GM18498 (cell line): ENCODE measurements at regions not wholly inside any gene's neighbourhood (a gene's known extent, or its start where the extent isn't known, plus 50 kb on each side); places are given as distances from the start of the nearest gene placed in this dataset.
A peak's percentile ranks its signal among the peaks of the same experiment; 100 is the strongest.

Experiments
- ATAC-seq: cut with Tn5 transposase; IDR thresholded peaks from one replicate; pipeline ENCODE4 v1.9.1; 2021; ENCODE audit warnings: mild to moderate bottlenecking, moderate library complexity; ENCODE audit not compliant: unreplicated experiment

DNA sequence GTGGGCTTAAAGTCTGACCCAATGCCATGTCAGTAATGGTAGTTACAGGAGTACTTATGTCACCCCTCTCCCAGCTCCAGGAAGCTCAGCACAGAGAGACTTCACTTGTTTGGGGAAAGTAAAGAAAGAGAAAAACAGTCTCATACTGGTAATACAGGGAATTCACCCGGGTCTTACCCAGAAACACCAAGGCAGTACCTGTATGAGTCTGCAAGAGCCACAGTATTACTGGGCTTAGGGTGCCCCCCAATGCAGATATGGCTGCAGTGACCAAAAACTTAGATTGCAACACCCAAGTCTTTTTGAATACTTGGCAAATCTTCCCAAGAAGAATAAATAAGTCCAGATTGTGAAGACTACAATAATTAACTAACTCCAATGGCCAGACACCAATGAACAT lies 622.1 kb downstream of the IGSF11 start:
- peak; percentile 69 for ATAC-seq

DNA sequence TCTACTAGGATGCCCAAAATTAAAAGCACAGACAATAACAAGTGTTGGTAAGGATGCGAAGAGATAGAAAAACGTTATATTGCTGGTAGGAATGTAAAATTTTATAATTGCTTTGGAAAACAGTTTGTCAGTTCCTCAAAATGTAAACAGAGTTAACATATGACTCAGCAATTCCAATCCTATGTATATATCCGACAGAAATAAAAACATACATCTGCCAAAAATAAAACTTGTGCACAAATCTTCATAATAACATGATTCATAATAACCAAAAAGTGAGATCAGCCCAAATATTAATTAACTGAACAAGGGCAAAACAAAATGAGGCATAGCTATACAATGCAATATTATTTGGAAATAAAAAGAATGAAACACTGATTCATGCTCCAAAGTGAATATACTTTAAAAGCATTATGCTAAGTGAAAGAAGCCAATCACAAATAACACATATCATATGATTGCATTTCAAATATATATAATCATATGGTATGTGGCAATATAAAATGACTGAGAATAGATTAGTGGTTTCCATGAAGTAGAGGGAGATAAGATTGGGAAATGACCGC lies 609.3 kb downstream of the IGSF11 start:
- no peak for ATAC-seq

GRCh38 chr3:118433825-118434224 lies 600.8 kb downstream of the IGSF11 start:
- ATAC-seq, result no peak

GRCh38 chr3:118435851-118436350 lies 598.7 kb downstream of the IGSF11 start:
- no peak for ATAC-seq

- no peak for ATAC-seq
Measured at GRCh38 chr3:118436697-118437262, 597.9 kb downstream of the IGSF11 start.

DNA sequence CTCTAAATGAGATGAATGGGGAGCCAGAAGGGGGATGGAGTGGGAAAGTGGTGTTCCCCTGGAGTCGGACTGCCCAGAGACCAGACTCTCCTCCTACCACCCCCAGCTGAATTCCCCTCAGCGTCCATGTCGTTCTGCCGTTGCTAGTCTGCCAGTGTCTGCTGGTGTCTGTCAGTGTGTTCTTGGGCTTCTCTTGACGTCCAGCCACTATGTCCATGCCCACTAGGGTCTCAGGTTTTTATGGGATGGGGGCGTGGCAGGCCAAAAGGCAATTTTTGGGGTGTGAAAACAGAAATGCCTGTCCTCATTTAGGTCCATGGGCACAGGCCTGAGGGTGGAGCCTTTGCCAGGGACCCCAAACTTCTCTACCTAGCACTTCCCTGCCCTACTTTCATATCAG lies 589.6 kb downstream of the IGSF11 start:
- no peak for ATAC-seq

DNA sequence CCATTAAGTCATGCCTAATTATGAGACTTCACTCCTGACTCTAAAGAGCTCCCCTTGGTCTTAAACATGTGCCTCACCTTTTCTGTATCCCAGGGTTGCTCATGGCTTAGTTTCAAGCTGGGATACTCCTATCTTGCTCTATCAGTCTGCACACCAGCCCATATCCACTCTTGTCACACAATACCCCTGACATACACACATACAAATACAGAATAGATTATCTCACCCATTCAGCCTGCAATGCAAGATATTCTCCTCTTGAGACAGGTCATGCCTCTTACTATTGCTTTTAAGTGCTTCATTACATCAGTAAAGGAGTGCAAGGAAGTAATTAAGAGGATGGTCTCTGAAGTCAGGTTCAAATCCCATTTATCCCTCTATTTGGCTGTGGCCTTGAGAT lies 587.3 kb downstream of the IGSF11 start:
- no peak for ATAC-seq

DNA sequence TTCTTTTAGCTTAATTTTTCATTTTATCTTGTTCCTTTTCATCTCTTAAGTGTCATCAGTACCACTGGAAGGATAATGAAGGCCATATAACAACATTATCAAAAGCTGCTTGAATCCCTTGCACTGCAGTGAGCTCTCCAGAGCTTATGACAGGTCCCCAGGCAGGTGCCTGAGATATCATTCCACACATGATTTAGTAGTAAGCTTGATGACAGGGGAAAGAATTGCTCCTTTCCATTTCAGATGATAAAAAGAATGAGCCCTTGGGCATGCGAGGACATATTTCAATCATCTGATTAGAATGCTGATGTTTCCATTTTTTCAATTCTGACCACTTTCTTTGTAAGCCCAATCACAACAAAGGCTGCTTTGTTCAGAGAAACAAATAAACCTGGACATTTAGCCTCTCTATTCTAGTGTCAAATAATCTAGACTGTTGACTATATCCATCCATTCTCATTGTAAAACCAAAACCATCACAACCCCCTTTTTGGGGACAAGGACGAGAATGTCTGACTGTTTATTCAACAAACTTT lies 567.8 kb downstream of the IGSF11 start:
- ATAC-seq, result no peak

GRCh38 chr3:118468801-118469200 lies 565.8 kb downstream of the IGSF11 start:
- ATAC-seq, result no peak

DNA sequence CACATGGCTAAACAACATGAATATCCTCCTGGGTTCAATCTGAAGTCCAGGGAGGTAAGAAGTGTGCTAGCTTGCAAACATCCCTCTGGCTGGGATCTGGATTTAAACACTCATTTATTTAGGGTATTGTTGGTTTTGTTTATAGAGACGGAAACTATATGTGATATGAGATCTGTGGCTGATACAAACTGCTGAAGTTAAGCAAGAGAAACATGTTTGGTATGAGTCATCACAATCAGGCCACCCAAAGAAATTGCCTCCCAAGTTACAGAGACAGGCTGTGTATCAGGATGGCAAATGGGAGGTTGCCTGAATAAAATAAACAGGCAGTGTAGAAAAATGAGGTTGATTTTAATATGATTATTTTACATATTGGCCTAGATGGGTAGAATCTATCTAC lies 562.1 kb downstream of the IGSF11 start:
- ATAC-seq, result no peak

- no peak for ATAC-seq
Measured at GRCh38 chr3:118473343-118473742, 561.3 kb downstream of the IGSF11 start.

DNA sequence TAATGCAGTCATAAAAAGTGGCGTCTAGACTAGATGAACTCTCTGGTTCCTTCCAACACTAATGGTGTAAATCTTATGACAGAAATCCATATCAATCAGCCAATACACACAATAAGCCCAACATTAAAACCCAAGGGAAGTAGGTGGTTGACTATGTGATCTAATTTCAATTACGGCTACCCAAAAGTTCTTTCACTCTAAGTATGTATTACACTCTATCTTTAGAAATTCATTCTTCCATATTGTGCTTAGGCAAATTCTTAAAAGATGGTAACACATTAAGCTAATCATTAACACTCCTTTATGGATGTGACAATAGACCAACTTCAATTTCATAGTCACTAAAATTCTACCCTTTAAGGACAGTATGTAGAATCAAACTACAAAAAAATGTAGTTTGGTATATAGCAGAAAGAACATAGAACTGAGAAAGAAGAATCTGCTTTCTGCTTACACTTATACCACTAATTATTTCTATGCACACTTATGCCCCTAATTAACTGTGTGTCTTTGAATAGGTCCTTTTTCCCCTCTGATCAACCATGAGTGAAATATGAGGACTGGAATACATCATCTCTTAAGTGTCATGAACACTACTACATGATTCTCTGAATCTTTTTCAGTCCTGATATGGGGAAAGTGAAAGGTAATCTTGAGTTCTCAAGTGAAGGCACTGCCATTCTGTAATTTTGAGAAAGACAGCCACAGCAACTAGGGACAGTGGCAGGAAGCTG lies 557.6 kb downstream of the IGSF11 start:
- ATAC-seq, result no peak

- no peak for ATAC-seq
Measured at GRCh38 chr3:118477768-118478167, 556.9 kb downstream of the IGSF11 start.

GRCh38 chr3:118478706-118479276 lies 555.9 kb downstream of the IGSF11 start:
- ATAC-seq, result no peak

DNA sequence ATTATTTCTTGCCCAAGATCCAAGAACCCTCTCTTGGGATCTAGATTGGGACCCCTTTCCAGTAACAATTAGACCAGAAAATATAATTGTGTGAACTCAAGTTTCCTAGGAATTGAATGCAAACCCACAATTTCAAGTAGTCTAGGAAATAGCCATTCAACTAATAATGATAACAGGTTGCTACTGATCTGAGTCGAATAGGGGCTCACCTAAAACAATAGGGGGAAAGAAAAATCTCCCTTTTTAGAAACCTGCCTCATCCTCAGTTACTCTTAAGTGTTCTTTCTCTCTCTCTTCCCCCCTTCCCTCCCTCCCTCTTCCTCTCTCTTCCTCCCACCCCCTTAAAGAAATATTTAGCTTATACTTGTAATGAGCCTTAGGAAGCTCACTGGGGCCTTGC lies 555.3 kb downstream of the IGSF11 start:
- no peak for ATAC-seq

- no peak for ATAC-seq
Measured at GRCh38 chr3:118480101-118480860, 554.4 kb downstream of the IGSF11 start.

- no peak for ATAC-seq
Measured at GRCh38 chr3:118485693-118486092, 549.0 kb downstream of the IGSF11 start.

- ATAC-seq, result no peak
Measured at GRCh38 chr3:118487734-118488133, 546.9 kb downstream of the IGSF11 start.

GRCh38 chr3:118488732-118489131 lies 545.9 kb downstream of the IGSF11 start:
- ATAC-seq, result no peak

DNA sequence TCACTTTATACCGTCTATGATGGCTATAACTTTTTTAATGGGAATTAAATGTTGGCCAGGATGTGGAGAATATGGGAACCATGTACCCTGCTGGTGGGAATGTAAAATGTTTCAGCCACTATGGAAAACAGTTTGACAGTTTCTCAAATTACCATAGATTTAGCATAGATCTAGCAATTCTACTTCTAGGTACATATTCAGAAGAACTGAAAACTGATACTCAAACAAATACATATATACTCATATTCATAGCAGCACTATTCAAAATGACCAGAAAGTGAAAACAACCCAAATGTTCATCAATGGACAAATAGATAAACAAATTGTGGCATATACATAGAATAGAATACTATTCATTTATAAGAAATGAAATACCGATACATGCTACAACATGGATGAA lies 539.4 kb downstream of the IGSF11 start:
- peak; percentile 46 for ATAC-seq

DNA sequence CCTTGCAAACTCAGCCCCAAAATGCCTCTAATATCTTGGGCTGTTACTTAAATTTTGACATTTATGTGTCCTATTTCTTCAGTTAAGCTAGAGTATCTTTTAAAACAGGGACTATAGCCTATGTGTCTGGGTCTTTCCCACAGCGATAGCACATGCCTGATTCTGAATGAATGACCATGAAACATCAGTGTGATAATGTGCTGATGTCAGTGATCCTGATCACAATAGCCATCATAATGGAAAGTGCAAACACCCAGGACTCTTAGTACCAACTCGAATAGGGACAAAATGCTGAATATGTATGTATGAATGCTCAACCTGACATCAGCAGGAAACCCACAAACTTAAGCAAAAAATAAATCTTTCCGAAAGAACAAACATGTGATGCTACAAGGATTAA lies 537.4 kb downstream of the IGSF11 start:
- no peak for ATAC-seq
